NCI-H1930 (cell line): ENCODE measurements at regions not wholly inside any gene's neighbourhood (a gene's known extent, or its start where the extent isn't known, plus 50 kb on each side); places are given as distances from the start of the nearest gene placed in this dataset.
"Not testable (repeated sequence)": the region's sequence is repeated elsewhere in the genome, so short reads cannot be mapped to it uniquely, and the experiment has no call there.

Source experiments
- DNase-seq, 2 experiments: peaks; one replicate each; lab custom pipeline; 2025; lab: John Stamatoyannopoulos, UW

- DNase-seq = no peak
Measured at GRCh38 chr4:30837861-30838260, 117.7 kb downstream of the PCDH7 start.

- no peak for DNase-seq
Measured at GRCh38 chr4:30838331-30838730, 118.2 kb downstream of the PCDH7 start.

- no peak for DNase-seq
Measured at GRCh38 chr4:30839583-30840520, 119.7 kb downstream of the PCDH7 start.

GRCh38 chr4:30840571-30840970 is 120.4 kb downstream of the PCDH7 start:
- no peak for DNase-seq

GRCh38 chr4:30842142-30842541 is 122.0 kb downstream of the PCDH7 start:
- DNase-seq = no peak

- no peak for DNase-seq
Measured at GRCh38 chr4:30842689-30843088, 122.5 kb downstream of the PCDH7 start.

GRCh38 chr4:30844861-30845582 is 124.9 kb downstream of the PCDH7 start:
- DNase-seq = no peak

GRCh38 chr4:30847167-30847566 is 127.0 kb downstream of the PCDH7 start:
- no peak for DNase-seq

- no peak for DNase-seq
Measured at GRCh38 chr4:30847958-30848357, 127.8 kb downstream of the PCDH7 start.

- no peak for DNase-seq
Measured at GRCh38 chr4:30854531-30854930, 134.4 kb downstream of the PCDH7 start.

GRCh38 chr4:30855232-30855631 is 135.1 kb downstream of the PCDH7 start:
- DNase-seq = no peak

GRCh38 chr4:30856795-30857564 is 136.8 kb downstream of the PCDH7 start:
- DNase-seq = no peak

- no peak for DNase-seq
Measured at GRCh38 chr4:30860978-30861377, 140.8 kb downstream of the PCDH7 start.

GRCh38 chr4:30862196-30862595 is 142.0 kb downstream of the PCDH7 start:
- DNase-seq = no peak

GRCh38 chr4:30863021-30863420 is 142.9 kb downstream of the PCDH7 start:
- no peak for DNase-seq

GRCh38 chr4:30865691-30866090 is 145.5 kb downstream of the PCDH7 start:
- no peak for DNase-seq

- DNase-seq = no peak
Measured at GRCh38 chr4:30866346-30866745, 146.2 kb downstream of the PCDH7 start.

- no peak for DNase-seq
Measured at GRCh38 chr4:30866907-30867306, 146.7 kb downstream of the PCDH7 start.

- DNase-seq = no peak
Measured at GRCh38 chr4:30867427-30867826, 147.3 kb downstream of the PCDH7 start.

GRCh38 chr4:30868111-30868895 is 148.1 kb downstream of the PCDH7 start:
- no peak for DNase-seq

GRCh38 chr4:30869387-30869786 is 149.2 kb downstream of the PCDH7 start:
- DNase-seq = not testable (repeated sequence)

- DNase-seq = no peak
Measured at GRCh38 chr4:30870513-30870912, 150.3 kb downstream of the PCDH7 start.
